ENCODE measurements at regions not wholly inside any gene's neighbourhood (a gene's known extent, or its start where the extent isn't known, plus 50 kb on each side); places are given as distances from the start of the nearest gene placed in this dataset.

DNA sequence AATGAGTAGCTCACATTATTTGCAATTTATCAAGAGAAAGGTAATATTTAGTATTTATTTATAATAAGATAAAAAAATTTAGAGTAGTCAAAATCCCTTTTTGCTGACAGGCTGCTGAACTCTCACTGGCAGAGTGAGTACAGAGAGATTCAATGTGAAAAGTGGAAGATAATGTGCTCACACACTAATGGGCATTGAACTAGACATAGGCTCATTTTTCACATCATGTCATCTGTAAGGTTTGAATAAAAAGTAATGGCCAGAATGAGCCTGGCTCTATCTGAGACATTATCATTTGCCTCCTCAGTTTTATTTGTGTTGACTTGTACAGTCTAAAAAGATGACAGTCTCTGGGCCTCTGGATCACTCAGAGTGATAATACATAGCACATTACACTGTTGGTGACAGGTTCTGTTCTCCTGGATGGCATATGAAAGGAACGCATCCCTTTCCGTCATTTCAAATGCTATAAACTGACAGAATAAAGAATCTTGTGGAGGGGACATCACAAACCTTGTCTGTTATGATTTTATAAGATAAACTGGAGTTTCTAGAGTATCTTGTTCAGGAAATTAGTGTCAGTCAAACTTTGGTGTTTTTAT is 812.9 kb downstream of the NR4A2 start:
- Mint-ChIP-seq H3K9me3 (no peaks in the 10 kb centered on the region), H3K4me3 (no peak overlapping the region), H3K4me1 (ENCODE audit: low read depth) (no peaks in the 10 kb centered on the region), H3K36me3 (ENCODE audit: low read depth) (no peaks in the 10 kb centered on the region), H3K27ac (no peak overlapping the region), H3K27me3 (no peaks in the 10 kb centered on the region)
- ChIA-PET POLR2A (no interaction called here), CTCF (no interaction called here)
- intact Hi-C loops (cut with micrococcal nuclease) = no loop called here
- DNase-seq (no peak), ATAC-seq (no peak)
- TF ChIP-seq, protein P1, sequence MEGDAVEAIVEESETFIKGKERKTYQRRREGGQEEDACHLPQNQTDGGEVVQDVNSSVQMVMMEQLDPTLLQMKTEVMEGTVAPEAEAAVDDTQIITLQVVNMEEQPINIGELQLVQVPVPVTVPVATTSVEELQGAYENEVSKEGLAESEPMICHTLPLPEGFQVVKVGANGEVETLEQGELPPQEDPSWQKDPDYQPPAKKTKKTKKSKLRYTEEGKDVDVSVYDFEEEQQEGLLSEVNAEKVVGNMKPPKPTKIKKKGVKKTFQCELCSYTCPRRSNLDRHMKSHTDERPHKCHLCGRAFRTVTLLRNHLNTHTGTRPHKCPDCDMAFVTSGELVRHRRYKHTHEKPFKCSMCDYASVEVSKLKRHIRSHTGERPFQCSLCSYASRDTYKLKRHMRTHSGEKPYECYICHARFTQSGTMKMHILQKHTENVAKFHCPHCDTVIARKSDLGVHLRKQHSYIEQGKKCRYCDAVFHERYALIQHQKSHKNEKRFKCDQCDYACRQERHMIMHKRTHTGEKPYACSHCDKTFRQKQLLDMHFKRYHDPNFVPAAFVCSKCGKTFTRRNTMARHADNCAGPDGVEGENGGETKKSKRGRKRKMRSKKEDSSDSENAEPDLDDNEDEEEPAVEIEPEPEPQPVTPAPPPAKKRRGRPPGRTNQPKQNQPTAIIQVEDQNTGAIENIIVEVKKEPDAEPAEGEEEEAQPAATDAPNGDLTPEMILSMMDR (IDR thresholded peaks at IDR 0.05) = no peak

DNA sequence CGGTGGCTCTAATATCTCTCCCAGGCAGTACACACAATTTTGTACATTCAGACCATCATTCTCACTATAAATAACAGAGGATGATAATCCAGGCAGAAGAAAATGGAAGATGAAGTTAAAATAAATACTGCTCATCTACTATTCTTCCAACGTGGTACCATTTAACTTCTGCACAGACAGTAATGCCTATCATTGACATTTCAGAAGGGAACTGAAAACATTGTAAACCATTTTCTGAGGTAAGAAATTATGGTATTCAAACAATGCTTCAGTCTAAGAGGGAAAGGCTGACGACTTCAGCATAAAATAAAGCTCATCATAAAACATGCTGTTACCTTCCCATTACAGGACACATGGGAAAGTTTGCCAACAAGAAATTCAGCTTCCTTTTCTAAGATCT is 814.4 kb downstream of the NR4A2 start:
- ChIA-PET POLR2A (no interaction called here), CTCF (no interaction called here)
- no peaks in the 10 kb centered on the region for H3K27me3 Mint-ChIP-seq

DNA sequence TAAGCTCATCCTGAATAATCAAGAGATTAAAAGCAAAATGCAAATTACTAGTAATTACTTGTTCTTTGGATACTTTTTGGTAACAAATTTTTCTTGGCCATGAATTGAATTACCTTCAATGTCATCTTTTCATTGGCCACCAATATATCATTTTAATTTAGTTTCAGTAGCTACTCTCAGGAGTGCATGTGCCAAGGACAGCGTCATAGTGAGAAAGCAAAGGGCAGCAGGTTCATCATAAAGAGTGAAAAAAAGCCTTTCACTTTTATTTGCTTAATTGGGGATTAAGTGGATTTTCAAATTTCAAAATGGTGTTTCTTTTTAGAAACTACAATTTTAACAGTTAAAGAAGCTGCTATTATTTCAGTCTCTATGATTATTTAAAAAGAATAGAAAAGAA is 815.2 kb downstream of the NR4A2 start:
- no peaks in the 10 kb centered on the region for H3K4me1 Mint-ChIP-seq (ENCODE audit: low read depth)
- no peak overlapping the region for H3K4me3 Mint-ChIP-seq
- ATAC-seq (no peak), DNase-seq (no peak)
- intact Hi-C loops (cut with micrococcal nuclease) = no loop called here
- no peaks in the 10 kb centered on the region for H3K9me3 Mint-ChIP-seq
- no peaks in the 10 kb centered on the region for H3K36me3 Mint-ChIP-seq (ENCODE audit: low read depth)
- ChIA-PET CTCF (no interaction called here), POLR2A (no interaction called here)
- no peak overlapping the region for H3K27ac Mint-ChIP-seq
- no peaks in the 10 kb centered on the region for H3K27me3 Mint-ChIP-seq
- TF ChIP-seq, protein P1 (IDR thresholded peaks at IDR 0.05) = no peak

More for the DNA sequence above, 814.4 kb downstream of the NR4A2 start:
- intact Hi-C loops (cut with micrococcal nuclease) = no loop called here
- Mint-ChIP-seq H3K4me3 (no peak overlapping the region), H3K36me3 (ENCODE audit: low read depth) (no peaks in the 10 kb centered on the region), H3K27ac (no peak overlapping the region), H3K4me1 (ENCODE audit: low read depth) (no peaks in the 10 kb centered on the region), H3K9me3 (no peaks in the 10 kb centered on the region)
- DNase-seq (no peak), ATAC-seq (no peak)
- TF ChIP-seq, protein P1 (IDR thresholded peaks at IDR 0.05) = no peak

DNA sequence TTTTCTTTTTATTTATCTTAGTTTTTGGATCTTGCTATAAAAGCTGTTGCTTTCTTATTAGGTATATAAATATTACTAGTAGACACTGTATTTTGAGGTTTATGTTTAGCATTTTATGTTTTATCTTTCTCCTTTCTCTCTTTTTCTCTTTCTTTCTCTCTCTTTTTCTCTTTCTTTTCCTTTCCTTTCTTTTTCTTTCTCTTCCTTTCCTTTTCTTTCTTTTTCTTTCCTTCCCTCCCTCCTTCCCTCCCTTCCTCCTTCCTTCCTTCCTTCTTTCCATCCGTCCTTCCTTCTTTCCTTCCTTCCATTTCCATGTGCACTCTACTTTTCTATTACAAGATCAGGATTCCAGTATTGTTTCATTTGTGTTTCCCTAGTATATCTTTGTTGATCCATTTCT is 814.8 kb downstream of the KCNJ3 start:
- Mint-ChIP-seq H3K27ac (no peak overlapping the region), H3K4me3 (no peak overlapping the region), H3K27me3 (no peaks in the 10 kb centered on the region), H3K9me3 (no peaks in the 10 kb centered on the region), H3K36me3 (ENCODE audit: low read depth) (no peaks in the 10 kb centered on the region), H3K4me1 (ENCODE audit: low read depth) (no peaks in the 10 kb centered on the region)
- DNase-seq = no peak
- POLR2A ChIA-PET = no interaction called here
- TF ChIP-seq, protein P1 (IDR thresholded peaks at IDR 0.05) = peak; percentile 23
- no peak for ATAC-seq
- intact Hi-C loops (cut with micrococcal nuclease) = no loop called here
- CTCF ChIA-PET = no interaction called here

DNA sequence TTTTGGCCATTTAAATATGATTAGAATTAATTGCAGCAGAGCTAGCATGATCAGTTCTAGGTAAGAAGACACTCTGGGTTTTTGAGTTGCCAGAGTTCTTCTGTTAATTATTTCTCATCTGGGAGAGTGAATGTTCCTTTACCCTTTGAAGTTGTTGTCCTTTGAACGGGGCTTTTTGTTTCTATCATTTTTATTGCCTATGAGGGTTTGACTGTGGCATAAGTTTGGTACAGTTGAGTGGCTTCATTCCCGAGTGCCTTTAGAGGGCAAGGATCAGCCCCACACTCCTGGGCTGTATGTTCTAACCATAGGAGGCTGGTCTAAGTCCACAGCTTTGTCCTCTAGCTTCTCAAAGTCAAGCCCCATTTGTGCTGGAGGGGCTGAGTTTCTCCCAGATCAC is 804.3 kb downstream of the KCNJ3 start:
- Mint-ChIP-seq H3K27ac (no peak overlapping the region), H3K36me3 (ENCODE audit: low read depth) (no peaks in the 10 kb centered on the region), H3K27me3 (no peaks in the 10 kb centered on the region), H3K9me3 (peaks cover 4% of the 10 kb centered on the region), H3K4me1 (ENCODE audit: low read depth) (no peaks in the 10 kb centered on the region), H3K4me3 (no peak overlapping the region)
- ChIA-PET CTCF (no interaction called here), POLR2A (no interaction called here)
- TF ChIP-seq, protein P1 (IDR thresholded peaks at IDR 0.05) = no peak
- intact Hi-C loops (cut with micrococcal nuclease) = no loop called here
- no peak for ATAC-seq
- DNase-seq = no peak
